ENCODE measurements at regions not wholly inside any gene's neighbourhood (a gene's known extent, or its start where the extent isn't known, plus 50 kb on each side); places are given as distances from the start of the nearest gene placed in this dataset.

GRCh38 chr6:93745306-93745705 lies 325.9 kb upstream of the EPHA7 start:
- H3K9ac ChIP-seq (ENCODE audit: low read length): no peak overlapping the region
- ATAC-seq: no peak
- H3K4me3 ChIP-seq (replicated peaks in 1 of 2; ENCODE audit: low read depth in 1 of 2, low read length in 2 of 2): no peak overlapping the region
- H3K4me2 ChIP-seq (ENCODE audit: low read length): no peak overlapping the region
- ChIA-PET RAD21 (ENCODE audit: low non-redundant PET in 1 of 2, low total read pairs in 2 of 2, uncharacterized antibody in 2 of 2, unreplicated experiment in 2 of 2) (no interaction called here), CTCF (no interaction called here), POLR2A (no interaction called here)
- no peaks in the 10 kb centered on the region for H3K9me2 ChIP-seq (ENCODE audit: insufficient read depth)
- H3K27ac ChIP-seq (ENCODE audit: low read depth, low read length): no peak overlapping the region
- peaks cover 0 to 8% of the 10 kb centered on the region in 2 experiments; a peak in 2 of 4 replicates for H3K9me3 ChIP-seq (ENCODE audit: control insufficient read depth in 1 of 2, insufficient read depth in 1 of 2, low read depth in 1 of 2, low read length in 2 of 2)
- no peaks in the 10 kb centered on the region for H3K27me3 ChIP-seq (ENCODE audit: insufficient read depth, low read length)
- intact Hi-C loops (cut with micrococcal nuclease): no loop called here
- no peaks in the 10 kb centered on the region for H4K20me1 ChIP-seq (ENCODE audit: insufficient read depth)
- no peak overlapping the region for H2AFZ ChIP-seq (ENCODE audit: low read depth, low read length, poor library complexity, severe bottlenecking)
- no peaks in the 10 kb centered on the region for H3K36me3 ChIP-seq (ENCODE audit: control insufficient read depth in 1 of 2, insufficient read depth in 2 of 2, low read length in 2 of 2)
- BruUV-seq (replicated peaks): no TSS peak
- TF ChIP-seq POLR2AphosphoS5 (IDR thresholded peaks at IDR 0.05; ENCODE audit: low read depth, low read length) (no peak), EGR1 (IDR thresholded peaks at IDR 0.05; ENCODE audit: low read depth) (no peak)
- no peaks in the 10 kb centered on the region for H3K4me1 ChIP-seq (ENCODE audit: control insufficient read depth in 1 of 2, insufficient read depth in 2 of 2, low read length in 2 of 2)
- H3K79me2 ChIP-seq (ENCODE audit: insufficient read depth, low read length): no peaks in the 10 kb centered on the region
- no peak for DNase-seq (ENCODE audit: low read depth, low spot score)

GRCh38 chr6:93735099-93735498 lies 315.7 kb upstream of the EPHA7 start:
- Histone ChIP-seq H3K9me2 (ENCODE audit: insufficient read depth) (no peaks in the 10 kb centered on the region), H2AFZ (ENCODE audit: low read depth, low read length, poor library complexity, severe bottlenecking) (no peak overlapping the region), H3K36me3 (ENCODE audit: control insufficient read depth in 1 of 2, insufficient read depth in 2 of 2, low read length in 2 of 2) (no peaks in the 10 kb centered on the region), H3K79me2 (ENCODE audit: insufficient read depth, low read length) (no peaks in the 10 kb centered on the region), H3K4me1 (ENCODE audit: control insufficient read depth in 1 of 2, insufficient read depth in 2 of 2, low read length in 2 of 2) (no peaks in the 10 kb centered on the region), H3K9me3 (ENCODE audit: control insufficient read depth in 1 of 2, insufficient read depth in 1 of 2, low read depth in 1 of 2, low read length in 2 of 2) (peaks cover 0 to 4% of the 10 kb centered on the region in 2 experiments; a peak in 1 of 4 replicates), H3K27me3 (ENCODE audit: insufficient read depth, low read length) (no peaks in the 10 kb centered on the region), H3K4me2 (ENCODE audit: low read length) (no peak overlapping the region), H3K4me3 (replicated peaks in 1 of 2; ENCODE audit: low read depth in 1 of 2, low read length in 2 of 2) (no peak overlapping the region), H3K9ac (ENCODE audit: low read length) (no peak overlapping the region), H4K20me1 (ENCODE audit: insufficient read depth) (no peaks in the 10 kb centered on the region), H3K27ac (ENCODE audit: low read depth, low read length) (no peak overlapping the region)
- ATAC-seq: no peak
- POLR2A ChIA-PET: no interaction called here
- BruUV-seq (replicated peaks): no TSS peak
- CTCF ChIA-PET: no interaction called here
- intact Hi-C loops (cut with micrococcal nuclease): no loop called here
- no peak for TF ChIP-seq CBX3 (IDR thresholded peaks at IDR 0.05; ENCODE audit: low read depth)
- no peak for TF ChIP-seq RAD21 (IDR thresholded peaks at IDR 0.05; ENCODE audit: low read depth)
- TF ChIP-seq MAX (IDR thresholded peaks at IDR 0.05): no peak
- TF ChIP-seq REST (IDR thresholded peaks at IDR 0.05; ENCODE audit: low read depth): no peak
- TF ChIP-seq ZNF274 (IDR thresholded peaks at IDR 0.05; ENCODE audit: low read depth, low read length): no peak
- TF ChIP-seq EGR1 (IDR thresholded peaks at IDR 0.05; ENCODE audit: low read depth): no peak
- no peak for TF ChIP-seq SP1 (IDR thresholded peaks at IDR 0.05; ENCODE audit: low read depth)
- no peak for TF ChIP-seq ATF3 (IDR thresholded peaks at IDR 0.05)
- RAD21 ChIA-PET (ENCODE audit: low non-redundant PET in 1 of 2, low total read pairs in 2 of 2, uncharacterized antibody in 2 of 2, unreplicated experiment in 2 of 2): no interaction called here
- DNase-seq (ENCODE audit: low read depth, low spot score): no peak

Data from HCT116 (cell line).